IMR-90 (cell line): ENCODE measurements at regions not wholly inside any gene's neighbourhood (a gene's known extent, or its start where the extent isn't known, plus 50 kb on each side); places are given as distances from the start of the nearest gene placed in this dataset.

Source experiments
- BHLHE40 ChIP-seq: fragments of 150-350 bp; IDR thresholded peaks from 2 replicates; pipeline ENCODE4 v1.6.1; 2016; ENCODE audit warnings: mild to moderate bottlenecking, low read depth, low read length
- CTCF ChIP-seq: conservative IDR thresholded peaks from 2 replicates; pipeline ENCODE4 v1.5.1; 2012; ENCODE audit warnings: mild to moderate bottlenecking, low read depth, low read length, improper control_type of control experiment
- MAZ ChIP-seq: IDR thresholded peaks from 2 replicates; pipeline ENCODE4 v1.6.1; 2012; ENCODE audit warnings: low read depth, mild to moderate bottlenecking, low read length, improper control_type of control experiment, moderate library complexity, borderline replicate concordance
- MXI1 ChIP-seq: IDR thresholded peaks from 2 replicates; pipeline ENCODE4 v1.6.1; 2012; ENCODE audit warnings: low read depth, mild to moderate bottlenecking, low read length, moderate library complexity, borderline replicate concordance
- POLR2A ChIP-seq: IDR thresholded peaks from 2 replicates; pipeline ENCODE4 v1.6.1; 2012; ENCODE audit warnings: mild to moderate bottlenecking, low read depth, low read length
- RAD21 ChIP-seq: IDR thresholded peaks from 2 replicates; pipeline ENCODE4 v1.6.1; 2012; ENCODE audit warnings: low read length, improper control_type of control experiment

- TF ChIP-seq CTCF: no peak
- no peak for TF ChIP-seq MAZ
- no peak for TF ChIP-seq RAD21
- TF ChIP-seq POLR2A: no peak
- TF ChIP-seq BHLHE40: no peak
- no peak for TF ChIP-seq MXI1
Measured at GRCh38 chr2:119066272-119066804, 92.2 kb downstream of the C1QL2 start.
